Naive thymus-derived CD8-positive, alpha-beta T cell (primary cell): ENCODE measurements at regions not wholly inside any gene's neighbourhood (a gene's known extent, or its start where the extent isn't known, plus 50 kb on each side); places are given as distances from the start of the nearest gene placed in this dataset.

ENCODE experiments used
- ATAC-seq, 2 donors: fragments of 150-1000 bp; cut with Tn5 transposase in 1 of 2; sonication (Bioruptor Pico), chemical (Tn5 transposase) in 1 of 2; 1 replicate in 1 of 2; 2 replicates in 1 of 2; pipeline ENCODE4 v1.10.0; 2021; ENCODE audit warnings: mild to moderate bottlenecking in 2 of 2, moderate library complexity in 2 of 2
- POLR2A ChIA-PET: fragments of 350-600 bp; sonication (Branson Sonifier 250); formaldehyde crosslinking; loops from one replicate; lab custom pipeline; 2021; ENCODE audit warnings: antibody characterized with exemption; lab: Charles Lee
- DNase-seq, 10 donors: peaks; one replicate each; pipeline versions ENCODE4 v3.0.0 to v3.0.0-alpha.2; 2020 to 2022
- H3K27ac Mint-ChIP-seq, 10 donors: one replicate each; pipeline ENCODE4 v1.8.0; 2020 to 2022; ENCODE audit warnings: mild to moderate bottlenecking in 10 of 10, mixed read lengths in 10 of 10, moderate library complexity in 4 of 10, inconsistent platforms in 1 of 10
- H3K27me3 Mint-ChIP-seq, 5 donors: one replicate each; pipeline ENCODE4 v1.8.0; 2021 to 2022; ENCODE audit warnings: mixed read lengths in 5 of 5
- H3K36me3 Mint-ChIP-seq, 3 donors: one replicate each; pipeline ENCODE4 v1.8.0; 2020 to 2022; ENCODE audit warnings: mixed read lengths in 3 of 3, mild to moderate bottlenecking in 2 of 3, inconsistent platforms in 1 of 3
- H3K4me1 Mint-ChIP-seq, 4 donors: one replicate each; pipeline ENCODE4 v1.8.0; 2021 to 2022; ENCODE audit warnings: mixed read lengths in 4 of 4
- H3K4me3 Mint-ChIP-seq, 10 donors: one replicate each; pipeline ENCODE4 v1.8.0; 2020 to 2022; ENCODE audit warnings: mild to moderate bottlenecking in 10 of 10, mixed read lengths in 10 of 10, moderate library complexity in 6 of 10, inconsistent platforms in 1 of 10
- H3K9me3 Mint-ChIP-seq, 9 donors: one replicate each; pipeline ENCODE4 v1.8.0; 2020 to 2022; ENCODE audit warnings: mixed read lengths in 9 of 9, mild to moderate bottlenecking in 3 of 9, inconsistent platforms in 1 of 9, moderate library complexity in 1 of 9

- peaks cover 0 to 9% (median 1%) of the 10 kb centered on the region in 5 donors for H3K27me3 Mint-ChIP-seq
- no peaks in the 10 kb centered on the region for H3K4me1 Mint-ChIP-seq
- peaks cover 0 to 20% (median 8%) of the 10 kb centered on the region in 9 donors for H3K9me3 Mint-ChIP-seq
- POLR2A ChIA-PET = no interaction called here
- no peak overlapping the region for H3K4me3 Mint-ChIP-seq
- H3K27ac Mint-ChIP-seq = no peak overlapping the region
- no peak for ATAC-seq
- DNase-seq = no peak
- peaks cover 0 to 9% (median 0%) of the 10 kb centered on the region in 3 donors for H3K36me3 Mint-ChIP-seq
Measured at GRCh38 chr13:53220038-53220437, 191.4 kb downstream of the OLFM4 start.

- H3K27me3 Mint-ChIP-seq = peaks cover 0 to 5% (median 0%) of the 10 kb centered on the region in 5 donors
- peaks cover 0 to 1% (median 0%) of the 10 kb centered on the region in 4 donors for H3K4me1 Mint-ChIP-seq
Measured at GRCh38 chr13:53237696-53238095, 209.1 kb downstream of the OLFM4 start.

GRCh38 chr13:53238261-53238660 is 209.6 kb downstream of the OLFM4 start:
- no peak overlapping the region for H3K4me3 Mint-ChIP-seq
- DNase-seq = no peak
- H3K4me1 Mint-ChIP-seq = peaks cover 0 to 1% (median 0%) of the 10 kb centered on the region in 4 donors
- ATAC-seq = no peak
- no peaks in the 10 kb centered on the region for H3K36me3 Mint-ChIP-seq
- no peak overlapping the region for H3K27ac Mint-ChIP-seq
- H3K9me3 Mint-ChIP-seq = no peaks in the 10 kb centered on the region
- POLR2A ChIA-PET = no interaction called here
- H3K27me3 Mint-ChIP-seq = peaks cover 0 to 5% (median 0%) of the 10 kb centered on the region in 5 donors

More at GRCh38 chr13:53237696-53238095, 209.1 kb downstream of the OLFM4 start:
- ATAC-seq = no peak
- H3K27ac Mint-ChIP-seq = no peak overlapping the region
- DNase-seq = no peak
- H3K9me3 Mint-ChIP-seq = no peaks in the 10 kb centered on the region
- H3K4me3 Mint-ChIP-seq = no peak overlapping the region
- H3K36me3 Mint-ChIP-seq = no peaks in the 10 kb centered on the region
- POLR2A ChIA-PET = no interaction called here

GRCh38 chr13:53240401-53241025 is 211.9 kb downstream of the OLFM4 start:
- Mint-ChIP-seq H3K9me3 (no peaks in the 10 kb centered on the region), H3K27me3 (peaks cover 0 to 7% (median 0%) of the 10 kb centered on the region in 5 donors), H3K27ac (no peak overlapping the region), H3K36me3 (no peaks in the 10 kb centered on the region), H3K4me1 (peaks cover 0 to 1% (median 0%) of the 10 kb centered on the region in 4 donors), H3K4me3 (no peak overlapping the region)
- DNase-seq (no peak), ATAC-seq (no peak)
- POLR2A ChIA-PET = no interaction called here

GRCh38 chr13:53241891-53242348 is 213.3 kb downstream of the OLFM4 start:
- DNase-seq = no peak
- Mint-ChIP-seq H3K4me1 (peaks cover 0 to 1% (median 0%) of the 10 kb centered on the region in 4 donors), H3K4me3 (no peak overlapping the region), H3K36me3 (no peaks in the 10 kb centered on the region), H3K27me3 (peaks cover 0 to 10% (median 0%) of the 10 kb centered on the region in 5 donors), H3K27ac (no peak overlapping the region), H3K9me3 (no peaks in the 10 kb centered on the region)
- no peak for ATAC-seq
- POLR2A ChIA-PET = no interaction called here

GRCh38 chr13:53249236-53249635 is 220.6 kb downstream of the OLFM4 start:
- Mint-ChIP-seq H3K4me3 (no peak overlapping the region), H3K27ac (peak overlapping the region in 1 of 10 donors; percentile 21), H3K9me3 (no peaks in the 10 kb centered on the region), H3K36me3 (no peaks in the 10 kb centered on the region), H3K4me1 (no peaks in the 10 kb centered on the region), H3K27me3 (peaks cover 0 to 19% (median 2%) of the 10 kb centered on the region in 5 donors)
- DNase-seq (no peak), ATAC-seq (no peak)
- POLR2A ChIA-PET = no interaction called here

- ATAC-seq (no peak), DNase-seq (peak in 4 of 10 donors; percentile 4 to 32 (median 16))
- Mint-ChIP-seq H3K4me1 (no peaks in the 10 kb centered on the region), H3K4me3 (no peak overlapping the region), H3K9me3 (no peaks in the 10 kb centered on the region), H3K27me3 (peaks cover 0 to 19% (median 2%) of the 10 kb centered on the region in 5 donors), H3K27ac (no peak overlapping the region), H3K36me3 (no peaks in the 10 kb centered on the region)
- POLR2A ChIA-PET = no interaction called here
Measured at GRCh38 chr13:53250272-53250875, 221.8 kb downstream of the OLFM4 start.

- no peaks in the 10 kb centered on the region for H3K36me3 Mint-ChIP-seq
- H3K27ac Mint-ChIP-seq = no peak overlapping the region
- DNase-seq (no peak), ATAC-seq (no peak)
- no peak overlapping the region for H3K4me3 Mint-ChIP-seq
- H3K9me3 Mint-ChIP-seq = no peaks in the 10 kb centered on the region
- peaks cover 0 to 14% (median 2%) of the 10 kb centered on the region in 5 donors for H3K27me3 Mint-ChIP-seq
- H3K4me1 Mint-ChIP-seq = no peaks in the 10 kb centered on the region
- POLR2A ChIA-PET = no interaction called here
Measured at GRCh38 chr13:53250977-53251376, 222.4 kb downstream of the OLFM4 start.

GRCh38 chr13:53254500-53254899 is 225.9 kb downstream of the OLFM4 start:
- DNase-seq (no peak), ATAC-seq (no peak)
- Mint-ChIP-seq H3K4me3 (no peak overlapping the region), H3K27ac (no peak overlapping the region), H3K36me3 (no peaks in the 10 kb centered on the region), H3K9me3 (no peaks in the 10 kb centered on the region), H3K4me1 (no peaks in the 10 kb centered on the region), H3K27me3 (peaks cover 0 to 19% (median 6%) of the 10 kb centered on the region in 5 donors)
- POLR2A ChIA-PET = no interaction called here

DNA sequence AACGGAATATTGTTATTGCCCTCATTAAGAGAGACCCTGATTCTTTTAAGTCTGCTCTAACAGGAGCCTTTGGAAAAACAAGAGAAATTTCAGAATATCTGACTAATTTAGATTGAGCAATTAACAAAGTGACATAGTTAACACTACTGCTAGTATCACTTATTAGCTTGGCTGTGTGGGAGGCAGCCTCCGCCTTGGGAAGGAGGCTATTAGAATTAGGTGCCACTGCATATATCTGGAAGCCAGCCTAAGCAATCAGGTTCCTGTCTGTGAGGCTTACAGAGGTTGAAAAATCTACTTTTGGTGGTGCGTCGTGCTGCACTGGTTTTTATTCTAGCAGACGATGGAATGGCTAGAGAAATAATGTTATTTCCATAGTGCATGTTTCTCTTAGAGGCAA is 227.2 kb downstream of the OLFM4 start:
- peaks cover 0 to 21% (median 6%) of the 10 kb centered on the region in 5 donors for H3K27me3 Mint-ChIP-seq
- H3K4me3 Mint-ChIP-seq = no peak overlapping the region
- ATAC-seq = no peak
- H3K4me1 Mint-ChIP-seq = no peaks in the 10 kb centered on the region
- DNase-seq = no peak
- H3K9me3 Mint-ChIP-seq = no peaks in the 10 kb centered on the region
- POLR2A ChIA-PET = no interaction called here
- H3K27ac Mint-ChIP-seq = no peak overlapping the region
- no peaks in the 10 kb centered on the region for H3K36me3 Mint-ChIP-seq

GRCh38 chr13:53260594-53260993 is 232.0 kb downstream of the OLFM4 start:
- peaks cover 0 to 21% (median 4%) of the 10 kb centered on the region in 5 donors for H3K27me3 Mint-ChIP-seq
- no peaks in the 10 kb centered on the region for H3K4me1 Mint-ChIP-seq
- no peaks in the 10 kb centered on the region for H3K36me3 Mint-ChIP-seq
- DNase-seq (no peak), ATAC-seq (no peak)
- no peak overlapping the region for H3K4me3 Mint-ChIP-seq
- POLR2A ChIA-PET = no interaction called here
- H3K27ac Mint-ChIP-seq = no peak overlapping the region
- peaks cover 0 to 2% (median 0%) of the 10 kb centered on the region in 9 donors for H3K9me3 Mint-ChIP-seq

- POLR2A ChIA-PET = no interaction called here
- Mint-ChIP-seq H3K4me3 (no peak overlapping the region), H3K27me3 (peaks cover 0 to 7% (median 0%) of the 10 kb centered on the region in 5 donors), H3K9me3 (peaks cover 0 to 7% (median 1%) of the 10 kb centered on the region in 9 donors), H3K27ac (no peak overlapping the region), H3K36me3 (no peaks in the 10 kb centered on the region), H3K4me1 (no peaks in the 10 kb centered on the region)
- DNase-seq = no peak
- ATAC-seq = no peak
Measured at GRCh38 chr13:53264751-53265385, 236.3 kb downstream of the OLFM4 start.

DNA sequence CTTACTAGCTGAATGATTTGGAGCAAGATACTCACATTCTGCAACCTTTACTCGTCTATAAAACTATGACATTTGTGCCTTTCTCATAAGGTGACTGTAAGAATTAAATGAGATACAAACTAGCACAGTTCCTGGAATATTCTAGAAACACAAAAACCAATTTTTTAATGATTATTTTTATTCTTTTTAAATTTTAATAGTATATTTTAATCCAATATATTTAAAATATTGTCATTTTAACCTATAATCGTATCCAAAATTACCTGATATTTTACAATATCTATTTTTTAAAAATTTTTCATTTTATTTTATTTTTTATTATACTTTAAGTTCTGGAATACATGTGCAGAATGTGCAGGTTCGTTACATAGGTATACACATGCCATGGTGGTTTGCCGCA is 238.1 kb downstream of the OLFM4 start:
- Mint-ChIP-seq H3K27me3 (peaks cover 0 to 6% (median 0%) of the 10 kb centered on the region in 5 donors), H3K4me3 (no peak overlapping the region), H3K4me1 (no peaks in the 10 kb centered on the region), H3K9me3 (peaks cover 0 to 7% (median 1%) of the 10 kb centered on the region in 9 donors), H3K27ac (peak overlapping the region in 1 of 10 donors; percentile 51), H3K36me3 (no peaks in the 10 kb centered on the region)
- no peak for DNase-seq
- POLR2A ChIA-PET = no interaction called here
- ATAC-seq = no peak
